ENCODE measurements at regions not wholly inside any gene's neighbourhood (a gene's known extent, or its start where the extent isn't known, plus 50 kb on each side); places are given as distances from the start of the nearest gene placed in this dataset.

GRCh38 chr2:120628248-120628647 lies 107.4 kb upstream of the GLI2 start (continued):
- TF ChIP-seq PRDM10 (IDR thresholded peaks at IDR 0.05; ENCODE audit: partially characterized antibody), result no peak
- no peak for TF ChIP-seq ZFP1 (CRISPR knock-in tag; IDR thresholded peaks at IDR 0.05)
- TF ChIP-seq HEY1 (CRISPR knock-in tag; IDR thresholded peaks at IDR 0.05; ENCODE audit: borderline replicate concordance), result no peak
- no peak for TF ChIP-seq ZBTB11 (CRISPR knock-in tag; IDR thresholded peaks at IDR 0.05)
- no peak for TF ChIP-seq TFE3 (CRISPR knock-in tag; IDR thresholded peaks at IDR 0.05)
- no peak for TF ChIP-seq DNMT1 (IDR thresholded peaks at IDR 0.05)
- TF ChIP-seq POLR2AphosphoS5 (IDR thresholded peaks at IDR 0.05; ENCODE audit: control insufficient read depth, insufficient read depth, low read depth, low read length), result no peak
- no peak for TF ChIP-seq ZNF584 (CRISPR knock-in tag; IDR thresholded peaks at IDR 0.05; ENCODE audit: low read depth)
- no peak for TF ChIP-seq ZNF764 (CRISPR knock-in tag; IDR thresholded peaks at IDR 0.05; ENCODE audit: low read depth)
- no peak for TF ChIP-seq KAT8 (IDR thresholded peaks at IDR 0.05; ENCODE audit: low read depth)
- TF ChIP-seq IRF2 (CRISPR knock-in tag; IDR thresholded peaks at IDR 0.05), result no peak
